Suprapubic skin (tissue), 4 donors: ENCODE measurements at regions not wholly inside any gene's neighbourhood (a gene's known extent, or its start where the extent isn't known, plus 50 kb on each side); places are given as distances from the start of the nearest gene placed in this dataset.

Experiments
- CTCF ChIP-seq, 2 donors: fragments of 200-600 bp in 1 of 2; fragments of 450-650 bp in 1 of 2; sonication (generic) in 1 of 2; IDR thresholded peaks; one replicate each; pipeline ENCODE4 v1.5.1; 2016 to 2019; ENCODE audit warnings: antibody characterized with exemption in 2 of 2, mild to moderate bottlenecking in 1 of 2, moderate library complexity in 1 of 2
- EP300 ChIP-seq: sonication (generic); formaldehyde crosslinking; IDR thresholded peaks from one replicate; pipeline ENCODE4 v1.6.1; 2017; ENCODE audit warnings: antibody characterized with exemption
- POLR2AphosphoS5 ChIP-seq, 3 donors: sonication (generic); formaldehyde crosslinking; IDR thresholded peaks; one replicate each; pipeline ENCODE4 v1.6.1; 2017; ENCODE audit warnings: antibody characterized with exemption in 3 of 3

DNA sequence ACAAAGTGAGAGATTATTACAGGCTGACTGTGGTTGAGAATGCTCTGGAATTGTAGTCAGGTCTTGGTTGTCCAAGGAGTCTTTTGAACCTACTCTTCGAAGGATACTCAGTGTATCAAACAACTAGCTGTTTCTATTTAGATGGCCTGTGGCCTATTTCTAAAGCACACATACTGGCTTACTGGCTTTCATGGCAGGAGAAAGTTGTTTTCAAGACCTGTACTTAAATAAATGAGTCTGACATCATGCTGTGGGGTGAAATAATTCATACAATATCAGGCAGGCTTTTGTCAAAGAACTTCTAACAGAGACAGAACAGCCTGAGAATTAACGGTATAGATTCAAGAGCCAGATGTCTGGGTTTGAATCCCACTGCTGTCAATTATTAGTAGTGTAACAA, 316.7 kb upstream of the SEMA6D start:
- TF ChIP-seq CTCF (IDR thresholded peaks at IDR 0.05) (no peak), POLR2AphosphoS5 (IDR thresholded peaks at IDR 0.05) (no peak), EP300 (no peak)
